Astrocyte (in vitro differentiated cells and primary cell): ENCODE measurements at regions not wholly inside any gene's neighbourhood (a gene's known extent, or its start where the extent isn't known, plus 50 kb on each side); places are given as distances from the start of the nearest gene placed in this dataset.
"Not testable (repeated sequence)": the region's sequence is repeated elsewhere in the genome, so short reads cannot be mapped to it uniquely, and the experiment has no call there.

Experiments used
- EZH2 ChIP-seq: IDR thresholded peaks from 2 replicates; pipeline ENCODE4 v1.6.1; 2012; ENCODE audit warnings: mild to moderate bottlenecking, low read length, inconsistent platforms; ENCODE audit not compliant: insufficient read depth
- TF ChIP-seq, protein P1 (sequence below): IDR thresholded peaks from 2 replicates; pipeline ENCODE4 v1.5.1; 2011; ENCODE audit warnings: low read depth, mild to moderate bottlenecking, inconsistent platforms, low read length, moderate library complexity; ENCODE audit not compliant: insufficient read depth

DNA sequence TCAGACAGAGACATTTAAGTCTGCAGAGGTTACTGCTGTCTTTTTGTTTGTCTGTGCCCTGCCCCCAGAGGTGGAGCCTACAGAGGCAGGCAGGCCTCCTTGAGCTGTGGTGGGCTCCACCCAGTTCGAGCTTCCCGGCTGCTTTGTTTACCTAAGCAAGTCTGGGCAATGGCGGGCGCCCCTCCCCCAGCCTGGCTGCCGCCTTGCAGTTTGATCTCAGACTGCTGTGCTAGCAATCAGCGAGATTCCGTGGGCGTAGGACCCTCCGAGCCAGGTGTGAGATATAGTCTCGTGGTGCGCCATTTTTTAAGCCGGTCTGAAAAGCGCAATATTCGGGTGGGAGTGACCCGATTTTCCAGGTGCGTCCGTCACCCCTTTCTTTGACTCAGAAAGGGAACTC is 245.0 kb upstream of the CDH2 start:
- TF ChIP-seq EZH2, result not testable (repeated sequence)
- TF ChIP-seq, protein P1, sequence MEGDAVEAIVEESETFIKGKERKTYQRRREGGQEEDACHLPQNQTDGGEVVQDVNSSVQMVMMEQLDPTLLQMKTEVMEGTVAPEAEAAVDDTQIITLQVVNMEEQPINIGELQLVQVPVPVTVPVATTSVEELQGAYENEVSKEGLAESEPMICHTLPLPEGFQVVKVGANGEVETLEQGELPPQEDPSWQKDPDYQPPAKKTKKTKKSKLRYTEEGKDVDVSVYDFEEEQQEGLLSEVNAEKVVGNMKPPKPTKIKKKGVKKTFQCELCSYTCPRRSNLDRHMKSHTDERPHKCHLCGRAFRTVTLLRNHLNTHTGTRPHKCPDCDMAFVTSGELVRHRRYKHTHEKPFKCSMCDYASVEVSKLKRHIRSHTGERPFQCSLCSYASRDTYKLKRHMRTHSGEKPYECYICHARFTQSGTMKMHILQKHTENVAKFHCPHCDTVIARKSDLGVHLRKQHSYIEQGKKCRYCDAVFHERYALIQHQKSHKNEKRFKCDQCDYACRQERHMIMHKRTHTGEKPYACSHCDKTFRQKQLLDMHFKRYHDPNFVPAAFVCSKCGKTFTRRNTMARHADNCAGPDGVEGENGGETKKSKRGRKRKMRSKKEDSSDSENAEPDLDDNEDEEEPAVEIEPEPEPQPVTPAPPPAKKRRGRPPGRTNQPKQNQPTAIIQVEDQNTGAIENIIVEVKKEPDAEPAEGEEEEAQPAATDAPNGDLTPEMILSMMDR, result not testable (repeated sequence)
